ENCODE measurements at regions not wholly inside any gene's neighbourhood (a gene's known extent, or its start where the extent isn't known, plus 50 kb on each side); places are given as distances from the start of the nearest gene placed in this dataset.

DNA sequence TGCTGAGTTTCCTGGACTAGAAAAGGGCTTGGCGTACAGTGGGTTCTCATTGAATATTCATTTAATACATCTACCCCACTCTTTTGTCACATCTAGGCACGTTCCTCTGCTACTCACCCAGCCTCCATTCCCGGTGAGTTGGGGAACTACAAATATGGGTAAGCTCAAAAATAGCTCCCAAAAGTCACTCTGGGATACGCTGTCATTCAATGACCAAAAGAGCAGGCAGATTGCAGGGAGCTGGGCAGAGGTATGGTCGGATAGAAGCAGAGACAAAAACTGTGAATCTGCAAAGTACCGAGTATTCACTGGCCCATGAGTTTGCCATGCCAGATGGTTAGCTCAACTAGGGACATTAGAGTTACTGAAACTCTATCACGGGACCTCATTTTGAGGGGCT, 103.9 kb upstream of the SASH1 start:
- no peak for DNase-seq

DNA sequence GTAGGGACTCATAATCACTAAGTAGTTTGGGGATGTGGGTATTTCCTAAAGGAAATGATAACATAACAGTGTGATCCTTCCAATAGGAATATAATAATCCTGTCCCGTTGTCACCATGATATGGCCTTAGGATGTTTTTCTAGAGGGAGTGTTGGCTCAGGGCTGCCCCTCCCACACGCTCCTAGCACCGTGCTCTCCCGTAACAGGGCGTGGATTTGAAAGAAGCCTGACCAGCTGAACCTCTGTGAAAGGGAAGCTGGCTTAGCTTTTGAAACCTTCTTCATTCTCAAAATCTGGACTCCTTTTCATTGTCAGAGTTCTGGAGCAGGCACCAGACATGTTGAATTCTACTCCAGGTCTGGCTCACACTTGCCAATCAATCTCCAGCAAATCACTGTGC, 103.4 kb upstream of the SASH1 start:
- DNase-seq, result no peak

DNA sequence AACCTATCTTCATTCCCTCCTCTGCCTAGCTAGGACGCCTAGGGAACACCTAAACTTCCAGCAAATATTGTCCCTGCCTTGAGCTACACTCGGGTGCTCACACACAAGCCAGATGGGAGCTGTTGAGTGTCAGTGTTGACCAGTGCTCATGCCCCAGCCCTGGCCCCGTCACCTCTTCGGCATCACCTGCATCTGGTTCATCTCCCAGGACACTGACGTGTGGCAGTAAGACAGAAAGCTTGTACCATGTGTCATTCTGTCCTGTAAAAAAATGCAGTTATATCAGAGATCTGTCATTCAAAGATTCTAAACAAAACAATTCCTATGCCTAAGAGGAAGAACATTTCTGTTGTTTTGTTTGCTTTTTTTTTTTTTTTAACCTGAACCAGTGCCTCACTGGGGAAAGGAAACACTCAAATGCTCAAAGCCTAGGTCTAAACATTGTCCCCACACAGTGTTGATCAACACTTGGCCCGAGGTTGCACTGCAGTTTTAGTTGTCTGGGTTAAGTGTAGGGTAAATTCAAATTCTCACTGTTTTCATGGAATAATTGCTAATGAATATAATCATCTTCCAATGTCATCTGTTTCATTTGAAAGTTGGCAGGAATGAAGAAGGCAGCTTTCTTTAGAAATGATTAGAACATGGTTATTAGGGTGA, 102.7 kb upstream of the SASH1 start:
- no peak for DNase-seq

DNA sequence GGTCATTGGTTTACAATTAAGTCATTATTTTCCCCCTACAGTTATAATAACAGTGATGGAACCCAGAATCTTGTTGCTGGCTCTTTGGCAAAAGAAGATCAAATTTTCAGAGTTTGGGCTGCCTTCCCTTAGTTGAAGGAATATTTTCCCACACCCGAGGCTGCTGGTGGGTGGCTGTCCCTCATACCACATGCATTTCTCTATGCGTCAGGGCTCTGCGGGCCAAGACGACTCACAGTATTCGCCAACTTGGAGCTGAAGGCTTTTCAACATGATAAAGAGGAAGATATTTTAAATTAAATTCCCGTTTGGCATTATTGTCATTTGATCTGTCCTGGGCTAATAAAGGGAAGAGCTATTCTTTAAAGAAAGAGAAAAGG, 102.2 kb upstream of the SASH1 start:
- DNase-seq, result peak in 1 of 56 donors; percentile 6

- no peak for DNase-seq
Observed at GRCh38 chr6:148240861-148241477, 101.7 kb upstream of the SASH1 start.

GRCh38 chr6:148242180-148242579, 100.5 kb upstream of the SASH1 start:
- DNase-seq, result no peak

GRCh38 chr6:148244217-148244935, 98.3 kb upstream of the SASH1 start:
- no peak for DNase-seq

DNA sequence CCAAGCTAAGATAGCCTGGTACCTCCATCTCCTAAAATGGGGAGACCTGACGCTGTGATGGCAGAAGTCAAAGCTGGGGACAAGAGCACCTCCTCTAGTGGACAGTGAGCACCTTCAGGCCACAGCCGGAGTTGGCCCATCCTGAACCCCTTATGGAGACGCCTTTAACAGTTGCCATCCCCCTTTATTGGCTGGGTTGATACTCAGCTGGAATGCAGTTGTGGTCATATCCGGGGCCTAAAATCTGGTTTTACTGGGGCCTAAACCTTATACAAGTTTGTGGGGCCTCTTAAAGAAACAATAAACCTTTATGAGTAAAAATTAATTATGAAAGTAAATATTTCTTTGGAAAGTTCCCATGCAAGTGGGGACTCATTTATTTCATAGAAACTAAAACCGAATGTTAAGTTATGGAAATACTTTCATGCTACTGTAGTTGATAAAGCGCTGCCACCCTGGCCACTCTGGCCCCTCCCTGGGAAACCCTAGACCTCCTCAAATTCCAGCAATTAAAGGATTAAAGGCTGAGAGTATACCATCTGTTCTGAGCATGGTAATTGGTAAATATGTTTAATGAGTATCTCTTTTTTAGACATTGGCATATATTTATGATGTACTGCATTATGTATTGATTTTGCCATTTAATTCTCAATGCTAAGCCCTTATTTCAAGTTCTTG, 95.1 kb upstream of the SASH1 start:
- DNase-seq, result no peak

DNA sequence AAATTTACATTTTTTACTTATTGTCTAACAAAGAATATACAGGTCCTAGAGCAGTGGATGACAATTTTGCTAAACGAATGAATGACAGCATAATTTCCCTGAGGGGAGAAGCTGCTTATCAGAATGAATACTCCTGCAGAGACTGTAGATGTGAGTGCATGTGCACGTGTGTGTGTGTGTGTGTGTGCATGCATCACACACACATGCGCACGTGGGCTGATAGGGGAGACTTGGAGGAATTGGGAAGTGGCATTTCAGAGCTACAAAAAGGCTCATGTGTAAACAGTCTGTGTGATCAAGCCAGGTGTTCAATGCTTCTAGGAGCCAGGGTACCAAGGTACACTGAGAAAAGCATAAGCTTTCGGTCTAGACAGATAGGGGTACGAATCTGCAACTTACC, 93.5 kb upstream of the SASH1 start:
- no peak for DNase-seq

GRCh38 chr6:148249679-148250375, 92.8 kb upstream of the SASH1 start:
- no peak for DNase-seq

DNA sequence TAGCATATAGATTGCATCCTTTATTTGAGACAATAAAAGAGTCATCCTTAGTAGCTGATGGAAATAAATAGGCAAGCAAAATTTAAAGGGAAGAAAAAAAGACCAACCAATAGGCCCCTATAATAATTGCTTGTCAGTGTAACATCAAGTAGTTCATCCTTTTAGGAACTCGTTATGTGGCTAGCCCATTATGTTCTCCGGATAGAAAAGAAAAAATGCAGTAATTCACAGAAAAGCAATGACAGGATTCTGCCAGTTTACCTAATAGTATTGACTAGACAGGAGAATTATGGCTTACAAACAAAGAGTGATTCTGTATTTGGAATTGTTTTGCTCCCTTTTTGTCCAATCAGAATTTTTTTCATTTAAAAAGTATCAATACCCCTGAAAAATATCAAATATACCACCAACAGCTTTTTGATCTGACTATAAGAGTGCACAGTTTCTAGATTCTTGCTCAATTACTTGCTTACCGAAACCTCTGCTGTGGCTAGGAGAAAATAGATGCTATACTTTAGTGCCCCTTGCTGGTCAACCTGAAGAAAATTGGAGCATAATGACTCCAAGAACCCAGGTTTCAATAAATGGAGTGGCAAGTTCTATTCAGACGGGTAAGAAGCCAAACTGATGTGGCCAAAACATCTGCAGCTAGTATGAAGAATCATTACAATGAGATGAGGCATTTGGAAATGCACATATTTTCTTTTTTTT, 91.5 kb upstream of the SASH1 start:
- DNase-seq, result peak in 2 of 56 donors; percentile 19 to 24

DNA sequence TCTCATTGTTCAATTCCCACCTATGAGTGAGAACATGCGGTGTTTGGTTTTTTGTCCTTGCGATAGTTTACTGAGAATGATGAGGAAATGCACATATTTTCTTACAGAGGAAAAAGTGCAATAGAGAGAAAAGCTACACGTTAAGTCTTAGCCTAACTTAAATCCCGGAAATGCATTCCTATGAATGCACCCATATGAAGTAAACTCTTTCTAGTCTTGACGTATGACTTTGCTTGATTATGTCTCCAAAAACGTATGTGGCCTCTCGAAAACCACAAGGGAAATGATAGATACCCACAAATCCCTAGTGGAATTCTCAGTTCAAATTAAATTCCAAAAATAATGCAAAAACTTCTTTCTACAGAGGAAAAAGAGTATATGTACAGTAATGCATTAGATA, 90.7 kb upstream of the SASH1 start:
- no peak for DNase-seq

GRCh38 chr6:148257810-148258209, 84.8 kb upstream of the SASH1 start:
- no peak for DNase-seq

DNA sequence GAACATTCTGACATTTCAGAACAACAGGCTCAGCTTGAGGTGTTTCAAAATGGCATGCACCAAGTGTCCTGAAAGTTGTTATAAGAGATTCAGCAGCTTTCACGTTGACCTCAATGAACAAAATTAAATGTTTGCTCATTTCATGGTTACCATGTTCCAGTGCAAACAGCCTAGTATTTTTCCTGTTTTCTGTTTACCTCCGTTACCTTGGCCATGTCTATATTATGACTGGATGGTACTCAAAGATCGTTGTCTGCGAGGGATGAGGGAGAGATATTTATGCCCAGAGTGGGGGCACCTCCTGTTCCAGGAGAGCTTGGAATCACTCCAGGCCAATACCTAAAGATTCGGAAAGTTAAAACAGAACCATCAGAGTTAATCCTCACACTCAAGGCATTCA, 83.8 kb upstream of the SASH1 start:
- no peak for DNase-seq

GRCh38 chr6:148261470-148261869, 81.2 kb upstream of the SASH1 start:
- no peak for DNase-seq

- no peak for DNase-seq
Observed at GRCh38 chr6:148263010-148263409, 79.6 kb upstream of the SASH1 start.

GRCh38 chr6:148263961-148264360, 78.7 kb upstream of the SASH1 start:
- DNase-seq, result no peak

- DNase-seq, result no peak
Observed at GRCh38 chr6:148265054-148265453, 77.6 kb upstream of the SASH1 start.

DNA sequence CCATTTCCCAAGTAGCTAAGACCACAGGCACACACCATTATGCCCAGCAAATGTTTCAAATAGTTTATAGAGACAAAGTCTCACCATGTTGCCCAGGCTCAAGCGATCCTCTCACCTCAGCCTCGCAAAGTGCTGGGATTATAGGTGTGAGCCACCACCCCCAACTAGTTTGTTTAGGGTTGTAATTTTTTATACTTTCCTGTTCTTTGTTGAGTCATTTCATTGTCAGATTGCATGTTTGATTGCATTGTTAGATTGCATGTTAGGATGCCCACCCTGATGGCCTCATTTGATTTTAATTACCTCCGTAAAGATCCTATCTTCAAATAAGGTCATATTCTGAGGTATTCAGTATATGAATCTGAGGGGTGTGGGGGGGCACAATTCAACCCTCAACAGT, 73.3 kb upstream of the SASH1 start:
- no peak for DNase-seq

GRCh38 chr6:148271711-148272439, 70.8 kb upstream of the SASH1 start:
- no peak for DNase-seq

All from nucleus accumbens (tissue), 56 donors.